Fibroblast of lung (primary cell): ENCODE measurements at regions not wholly inside any gene's neighbourhood (a gene's known extent, or its start where the extent isn't known, plus 50 kb on each side); places are given as distances from the start of the nearest gene placed in this dataset.

Experiments used
- CTCF ChIP-seq, 2 donors: IDR thresholded peaks in 1 of 2; conservative IDR thresholded peaks in 1 of 2; 1 replicate in 1 of 2; 2 replicates in 1 of 2; pipeline ENCODE4 v1.5.1; 2011 to 2012; ENCODE audit warnings: low read length in 2 of 2, control low read depth in 1 of 2, inconsistent platforms in 1 of 2, low read depth in 1 of 2, mild to moderate bottlenecking in 1 of 2
- EZH2 ChIP-seq: IDR thresholded peaks from 2 replicates; pipeline ENCODE4 v1.5.1; 2012; ENCODE audit warnings: low read length, control low read depth, mild to moderate bottlenecking; ENCODE audit errors: missing control alignments

DNA sequence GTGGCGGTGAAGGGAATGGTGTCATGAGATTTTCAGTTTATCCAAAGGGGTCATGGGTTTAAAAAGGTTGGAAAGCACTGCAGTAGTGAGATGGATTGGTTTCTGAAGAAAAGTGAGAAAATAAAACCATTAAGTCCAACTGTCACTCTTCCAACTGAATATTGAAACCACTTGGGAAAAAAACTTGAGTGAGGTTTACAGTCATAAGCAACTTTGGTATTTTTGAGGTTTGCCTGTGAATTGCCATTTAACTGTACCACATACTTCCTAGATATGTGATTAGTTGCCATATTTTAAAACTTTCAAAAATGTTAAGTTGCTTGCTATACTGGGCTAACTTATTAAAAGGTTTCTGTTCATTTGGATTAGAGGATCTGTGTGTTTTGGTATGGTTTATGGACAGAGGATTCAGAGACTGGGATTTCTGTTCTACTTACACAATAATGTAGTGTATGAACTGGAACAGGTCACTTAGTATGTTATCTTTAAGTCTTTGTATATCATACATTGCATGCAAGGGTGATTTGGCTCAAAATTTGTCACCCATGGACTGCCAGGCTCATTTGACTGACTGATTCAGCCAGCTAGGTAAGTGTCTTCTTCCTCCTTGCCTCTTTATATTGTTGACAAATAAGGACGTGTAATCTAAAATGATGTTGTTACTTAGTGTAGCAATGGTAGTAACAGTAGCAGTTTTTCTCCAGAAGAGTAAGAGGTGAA lies 201.4 kb upstream of the EOMES start:
- TF ChIP-seq CTCF (conservative IDR thresholded peaks at IDR 0.05 in 1 of 2, IDR thresholded peaks at IDR 0.05 in 1 of 2; ENCODE audit: low read depth in 1 of 2, low read length in 2 of 2) (no peak), EZH2 (no peak)
